SK-N-MC (cell line): ENCODE measurements at regions not wholly inside any gene's neighbourhood (a gene's known extent, or its start where the extent isn't known, plus 50 kb on each side); places are given as distances from the start of the nearest gene placed in this dataset.

Experiments
- EZH2 ChIP-seq: fragments of 200-600 bp; sonication (generic); IDR thresholded peaks from one replicate; pipeline ENCODE4 v1.6.1; 2017; ENCODE audit warnings: antibody characterized with exemption
- POLR2AphosphoS5 ChIP-seq: IDR thresholded peaks from 2 replicates; pipeline ENCODE4 v1.6.1; 2012; ENCODE audit warnings: mild to moderate bottlenecking, low read depth, low read length, borderline replicate concordance

- no peak for TF ChIP-seq EZH2
- TF ChIP-seq POLR2AphosphoS5: no peak
These were observed 612.1 kb upstream of the NR2F2 start for GRCh38 chr15:95718441-95718840.
